Astrocyte of the cerebellum (primary cell): ENCODE measurements at regions not wholly inside any gene's neighbourhood (a gene's known extent, or its start where the extent isn't known, plus 50 kb on each side); places are given as distances from the start of the nearest gene placed in this dataset.
"Not testable (repeated sequence)": the region's sequence is repeated elsewhere in the genome, so short reads cannot be mapped to it uniquely, and the experiment has no call there.

Source experiments
- DNase-seq: peaks from one replicate; pipeline ENCODE4 v3.0.0-alpha.2; 2011; ENCODE audit warnings: low read depth
- H3K4me3 ChIP-seq: 2 replicates; pipeline ENCODE4 v1.5.1; 2011; ENCODE audit warnings: mild to moderate bottlenecking, low read depth, low read length, moderate library complexity
- in situ Hi-C: cut with HindIII; loops from 2 replicates; pipeline ENCODE4 v1.10.0; 2017; ENCODE audit warnings: low sequenced_read_pairs
- TF ChIP-seq, protein P1 (sequence below): IDR thresholded peaks from 2 replicates; pipeline ENCODE4 v1.5.1; 2012; ENCODE audit warnings: low read length, low read depth, moderate library complexity, mild to moderate bottlenecking; ENCODE audit errors: missing control alignments

DNA sequence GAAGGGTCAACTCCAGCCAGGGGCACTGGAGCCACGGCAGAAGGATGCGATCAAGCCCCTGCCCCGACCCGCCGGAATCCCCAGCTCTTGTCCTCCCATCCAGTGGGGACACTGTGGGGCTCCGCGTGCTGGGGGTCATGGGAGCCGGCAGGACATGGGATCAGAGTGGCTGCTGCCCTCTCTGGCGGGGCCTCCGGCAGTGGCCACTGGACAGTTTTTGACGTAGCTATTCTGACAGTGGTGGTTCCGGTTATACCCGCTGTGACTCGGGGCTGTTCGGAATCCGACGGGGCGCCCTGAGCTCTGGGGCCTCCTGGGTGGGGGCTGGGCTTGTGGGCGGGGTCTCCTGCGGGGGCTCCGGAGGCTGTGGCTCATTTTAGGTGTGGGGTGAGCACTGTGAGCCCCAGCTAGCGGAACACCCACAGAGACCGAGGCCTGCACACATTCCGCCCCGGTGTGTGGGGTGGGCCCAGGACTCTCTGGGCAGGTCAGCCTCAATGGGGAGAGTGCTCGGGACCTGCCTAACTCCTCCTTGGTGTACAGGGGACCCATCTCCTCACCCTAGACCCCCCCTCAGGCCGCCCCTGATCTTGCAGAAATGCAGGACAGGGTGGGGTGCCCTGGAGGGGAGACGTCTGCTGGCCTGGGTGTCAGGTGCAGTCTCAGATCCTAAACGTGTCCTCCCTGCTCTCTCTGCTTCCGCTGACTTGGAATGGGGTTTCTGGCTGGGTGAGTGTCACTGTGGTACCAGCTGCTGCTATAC is 374.2 kb downstream of the TMEM121 start:
- H3K4me3 ChIP-seq = no peak overlapping the region
- TF ChIP-seq, protein P1, sequence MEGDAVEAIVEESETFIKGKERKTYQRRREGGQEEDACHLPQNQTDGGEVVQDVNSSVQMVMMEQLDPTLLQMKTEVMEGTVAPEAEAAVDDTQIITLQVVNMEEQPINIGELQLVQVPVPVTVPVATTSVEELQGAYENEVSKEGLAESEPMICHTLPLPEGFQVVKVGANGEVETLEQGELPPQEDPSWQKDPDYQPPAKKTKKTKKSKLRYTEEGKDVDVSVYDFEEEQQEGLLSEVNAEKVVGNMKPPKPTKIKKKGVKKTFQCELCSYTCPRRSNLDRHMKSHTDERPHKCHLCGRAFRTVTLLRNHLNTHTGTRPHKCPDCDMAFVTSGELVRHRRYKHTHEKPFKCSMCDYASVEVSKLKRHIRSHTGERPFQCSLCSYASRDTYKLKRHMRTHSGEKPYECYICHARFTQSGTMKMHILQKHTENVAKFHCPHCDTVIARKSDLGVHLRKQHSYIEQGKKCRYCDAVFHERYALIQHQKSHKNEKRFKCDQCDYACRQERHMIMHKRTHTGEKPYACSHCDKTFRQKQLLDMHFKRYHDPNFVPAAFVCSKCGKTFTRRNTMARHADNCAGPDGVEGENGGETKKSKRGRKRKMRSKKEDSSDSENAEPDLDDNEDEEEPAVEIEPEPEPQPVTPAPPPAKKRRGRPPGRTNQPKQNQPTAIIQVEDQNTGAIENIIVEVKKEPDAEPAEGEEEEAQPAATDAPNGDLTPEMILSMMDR = no peak
- in situ Hi-C loops = no loop called here
- no peak for DNase-seq

DNA sequence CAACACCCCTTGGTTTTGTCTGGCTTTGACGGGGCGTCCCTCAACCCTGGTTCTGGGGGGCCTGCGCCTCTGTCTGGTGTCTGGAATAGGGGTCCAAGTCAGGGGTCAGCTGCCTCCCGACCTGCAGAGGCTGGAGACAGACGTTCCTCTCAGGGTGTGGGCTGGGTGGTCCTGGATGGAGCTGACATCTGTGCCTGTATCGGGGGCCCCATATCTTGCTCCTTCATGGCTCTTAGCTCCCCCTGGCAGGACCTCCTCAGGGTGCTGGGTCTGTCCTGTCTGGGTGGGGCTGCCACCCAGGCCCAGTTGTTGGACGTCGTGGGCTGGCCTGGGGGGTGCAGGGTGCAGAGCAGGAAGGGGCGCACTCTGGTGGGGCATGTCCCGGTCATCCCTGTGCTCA is 374.8 kb downstream of the TMEM121 start:
- no peak overlapping the region for H3K4me3 ChIP-seq
- DNase-seq = no peak
- in situ Hi-C loops = no loop called here
- TF ChIP-seq, protein P1 = no peak

DNA sequence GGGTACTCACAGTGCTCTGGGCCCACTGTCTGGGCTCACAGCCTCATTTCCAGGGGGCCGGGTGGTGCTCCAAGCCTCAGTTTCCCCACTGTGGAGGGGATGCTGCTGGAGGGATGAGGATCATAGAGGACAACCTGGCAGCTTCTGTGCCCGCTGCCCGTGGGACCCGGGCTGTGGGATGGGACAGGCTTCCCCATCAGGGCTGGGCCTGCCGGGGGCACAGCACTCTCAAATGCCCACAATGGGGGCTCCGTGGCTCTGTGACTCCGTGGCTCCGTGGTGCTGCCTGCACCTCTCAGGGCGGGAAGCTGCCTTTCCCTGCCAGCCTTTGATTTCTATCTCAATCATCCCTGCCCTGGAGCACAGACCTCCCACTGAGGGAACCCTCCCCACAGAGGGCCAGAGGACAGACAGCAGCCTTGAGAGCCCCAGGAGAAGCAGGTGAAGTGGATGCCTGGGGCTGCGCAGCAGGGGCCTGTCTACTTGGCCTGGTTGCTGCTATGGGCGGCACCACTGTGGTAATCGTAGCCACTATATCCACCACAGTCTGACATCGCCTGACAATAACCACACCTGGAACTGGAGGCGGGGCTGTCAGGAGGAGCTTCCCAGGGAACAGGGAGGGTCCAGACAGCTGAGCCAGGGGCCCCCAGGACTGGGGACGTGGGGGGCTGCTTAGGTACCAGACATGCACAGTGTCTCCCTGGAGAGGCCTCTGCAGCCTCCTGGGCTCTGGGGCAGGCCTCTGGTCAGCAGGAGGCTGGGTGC is 375.9 kb downstream of the TMEM121 start:
- no peak overlapping the region for H3K4me3 ChIP-seq
- DNase-seq = no peak
- TF ChIP-seq, protein P1 = no peak
- in situ Hi-C loops = no loop called here

DNA sequence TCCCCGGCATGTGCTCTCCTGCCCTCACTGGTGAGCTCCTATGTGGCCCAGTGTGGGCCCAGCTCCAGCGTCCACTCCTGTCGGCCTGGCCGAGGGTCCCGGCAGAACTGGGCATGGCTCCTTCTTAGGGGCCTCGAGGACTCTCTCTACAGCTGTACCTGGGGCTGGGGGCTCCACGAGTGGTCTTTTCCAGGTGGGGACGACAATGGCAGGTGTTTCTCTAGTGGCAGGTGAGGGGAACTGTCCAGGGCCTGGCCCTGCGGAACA is 376.4 kb downstream of the TMEM121 start:
- in situ Hi-C loops, H3K4me3 ChIP-seq, DNase-seq: not testable (repeated sequence)

DNA sequence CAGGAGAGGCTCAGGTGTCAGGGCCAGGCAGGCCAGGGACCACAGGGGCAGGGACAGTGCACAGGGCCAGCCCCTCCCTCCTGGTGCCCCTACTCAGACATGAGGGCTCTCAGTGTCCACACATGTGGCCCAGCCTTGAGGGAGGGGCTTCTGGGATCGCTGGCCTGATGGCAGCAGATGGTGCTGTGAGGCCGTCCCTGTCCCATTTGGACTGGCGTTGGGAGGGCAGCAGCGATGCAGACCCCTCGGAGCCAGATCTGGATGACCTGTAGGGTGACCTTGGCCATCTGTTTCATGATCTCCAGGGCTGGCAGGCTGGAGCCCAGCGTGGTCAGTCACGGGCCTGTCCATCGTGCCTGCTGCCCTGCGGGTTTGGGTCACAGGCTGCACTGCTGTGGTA is 377.6 kb downstream of the TMEM121 start:
- no peak overlapping the region for H3K4me3 ChIP-seq
- in situ Hi-C loops = no loop called here
- TF ChIP-seq, protein P1 = no peak
- DNase-seq = no peak

DNA sequence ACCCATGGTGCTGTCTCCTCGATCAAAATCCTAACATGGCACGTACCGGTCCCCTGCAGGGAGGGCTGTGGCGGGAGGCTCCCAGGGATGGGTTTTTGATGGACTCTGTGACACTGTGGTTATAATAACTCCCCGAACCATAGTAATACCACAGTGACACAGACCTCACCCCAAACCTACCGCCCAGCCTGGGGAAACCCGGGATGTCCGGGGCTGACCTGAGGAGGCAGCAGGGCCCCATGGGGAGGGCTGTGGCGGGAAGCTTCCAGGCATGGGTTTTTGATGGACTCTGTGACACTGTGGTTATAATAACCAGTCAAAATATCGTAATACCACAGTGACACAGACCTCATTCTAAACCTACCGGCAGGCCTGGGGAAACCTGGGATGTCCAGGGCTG is 378.0 kb downstream of the TMEM121 start:
- DNase-seq = no peak
- TF ChIP-seq, protein P1 = no peak
- in situ Hi-C loops = no loop called here
- H3K4me3 ChIP-seq = no peak overlapping the region

DNA sequence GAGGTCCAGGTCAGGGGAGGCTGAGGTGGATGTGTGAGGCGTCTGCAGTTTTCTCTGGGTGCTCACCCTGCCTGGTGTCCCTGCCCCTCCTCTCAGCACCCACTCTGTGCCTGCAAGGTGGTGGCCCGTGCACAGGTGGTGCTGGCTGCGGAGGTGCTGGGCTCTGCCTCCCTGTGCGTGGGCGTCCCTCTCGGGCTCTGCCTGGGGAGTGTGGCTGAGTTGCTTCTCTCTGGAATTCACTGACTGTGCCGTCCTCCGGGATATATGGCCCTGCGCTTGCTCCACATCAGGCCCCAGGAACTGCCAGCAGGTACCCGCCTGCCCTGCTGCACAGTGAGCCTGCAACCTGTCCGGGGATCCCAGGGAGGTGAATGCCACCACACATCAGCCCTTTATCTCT is 379.1 kb downstream of the TMEM121 start:
- in situ Hi-C loops = no loop called here
- no peak for DNase-seq
- TF ChIP-seq, protein P1 = no peak
- H3K4me3 ChIP-seq = no peak overlapping the region
